ENCODE measurements at regions not wholly inside any gene's neighbourhood (a gene's known extent, or its start where the extent isn't known, plus 50 kb on each side); places are given as distances from the start of the nearest gene placed in this dataset.

DNA sequence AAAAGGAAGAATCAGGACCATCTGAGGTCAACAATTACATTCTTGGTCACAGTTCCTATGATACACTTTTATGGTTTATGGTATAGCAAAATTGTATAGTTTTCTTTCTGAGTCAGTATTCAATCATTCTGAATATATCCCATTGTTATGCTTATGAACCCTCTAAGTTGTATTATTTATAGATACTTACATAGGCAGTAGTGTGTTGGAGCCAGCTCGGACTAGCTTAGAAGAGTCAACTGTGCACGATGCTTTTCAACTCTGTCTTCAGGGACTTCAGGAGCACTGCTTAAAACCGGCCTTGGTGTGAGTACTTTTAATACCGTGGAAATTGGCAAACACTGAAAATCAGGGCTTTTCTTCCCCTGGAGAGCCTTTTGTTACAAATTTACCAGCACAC is 215.7 kb downstream of the IKZF2 start:
- TF ChIP-seq, protein P1, sequence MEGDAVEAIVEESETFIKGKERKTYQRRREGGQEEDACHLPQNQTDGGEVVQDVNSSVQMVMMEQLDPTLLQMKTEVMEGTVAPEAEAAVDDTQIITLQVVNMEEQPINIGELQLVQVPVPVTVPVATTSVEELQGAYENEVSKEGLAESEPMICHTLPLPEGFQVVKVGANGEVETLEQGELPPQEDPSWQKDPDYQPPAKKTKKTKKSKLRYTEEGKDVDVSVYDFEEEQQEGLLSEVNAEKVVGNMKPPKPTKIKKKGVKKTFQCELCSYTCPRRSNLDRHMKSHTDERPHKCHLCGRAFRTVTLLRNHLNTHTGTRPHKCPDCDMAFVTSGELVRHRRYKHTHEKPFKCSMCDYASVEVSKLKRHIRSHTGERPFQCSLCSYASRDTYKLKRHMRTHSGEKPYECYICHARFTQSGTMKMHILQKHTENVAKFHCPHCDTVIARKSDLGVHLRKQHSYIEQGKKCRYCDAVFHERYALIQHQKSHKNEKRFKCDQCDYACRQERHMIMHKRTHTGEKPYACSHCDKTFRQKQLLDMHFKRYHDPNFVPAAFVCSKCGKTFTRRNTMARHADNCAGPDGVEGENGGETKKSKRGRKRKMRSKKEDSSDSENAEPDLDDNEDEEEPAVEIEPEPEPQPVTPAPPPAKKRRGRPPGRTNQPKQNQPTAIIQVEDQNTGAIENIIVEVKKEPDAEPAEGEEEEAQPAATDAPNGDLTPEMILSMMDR (IDR thresholded peaks at IDR 0.05; ENCODE audit: insufficient read depth, low read length, poor library complexity, severe bottlenecking) = no peak
- no peak for TF ChIP-seq EZH2phosphoT487 (conservative IDR thresholded peaks at IDR 0.05; ENCODE audit: low read length)
